Type B pancreatic cell (in vitro differentiated cells): ENCODE measurements at regions not wholly inside any gene's neighbourhood (a gene's known extent, or its start where the extent isn't known, plus 50 kb on each side); places are given as distances from the start of the nearest gene placed in this dataset.

ENCODE experiments used
- DNase-seq: peaks from one replicate; pipeline ENCODE4 v3.0.0; 2021; ENCODE audit warnings: mixed read lengths; ENCODE audit not compliant: unreplicated experiment; ENCODE audit errors: extremely low spot score
- H3K27ac Mint-ChIP-seq: 2 replicates; pipeline ENCODE4 v1.8.0; 2021; ENCODE audit warnings: mild to moderate bottlenecking, mixed read lengths
- H3K27me3 Mint-ChIP-seq: 2 replicates; pipeline ENCODE4 v1.8.0; 2021; ENCODE audit warnings: mixed read lengths
- H3K36me3 Mint-ChIP-seq: 2 replicates; pipeline ENCODE4 v1.8.0; 2021; ENCODE audit warnings: mixed read lengths
- H3K4me1 Mint-ChIP-seq: one replicate; pipeline ENCODE4 v1.8.0; 2021; ENCODE audit warnings: mixed read lengths; ENCODE audit not compliant: unreplicated experiment
- H3K4me3 Mint-ChIP-seq: 2 replicates; pipeline ENCODE4 v1.8.0; 2021; ENCODE audit warnings: mild to moderate bottlenecking, mixed read lengths
- H3K9me3 Mint-ChIP-seq: 2 replicates; pipeline ENCODE4 v1.8.0; 2021; ENCODE audit warnings: mixed read lengths
- TF ChIP-seq, protein P1 (sequence below): fragments of 200-600 bp; sonication (generic); conservative IDR thresholded peaks from 2 replicates; pipeline ENCODE4 v1.5.0; 2021; ENCODE audit warnings: antibody characterized with exemption, mild to moderate bottlenecking

DNA sequence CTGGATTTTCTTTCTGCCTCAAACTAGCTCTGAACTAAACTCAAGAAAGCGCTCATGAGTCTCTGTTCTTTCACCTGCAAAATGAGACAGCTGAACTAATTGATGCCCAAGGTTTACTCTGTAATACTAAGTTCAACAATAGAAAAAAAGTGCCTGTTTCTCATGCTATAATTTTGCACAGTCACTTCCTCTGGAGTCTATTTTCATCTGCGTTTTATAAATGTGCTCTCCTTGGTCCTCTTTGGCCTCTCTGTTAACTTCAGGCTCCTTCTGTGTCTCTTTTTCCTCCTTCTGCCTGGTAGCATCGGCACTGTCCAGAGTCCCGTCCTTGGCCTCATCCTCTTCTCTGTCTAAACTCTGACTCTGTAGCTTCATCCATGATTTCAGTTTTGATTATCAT, 311.9 kb upstream of the TLE4 start:
- Mint-ChIP-seq H3K4me1 (peaks cover 8% of the 10 kb centered on the region), H3K27me3 (peaks cover 54% of the 10 kb centered on the region), H3K9me3 (peaks cover 6% of the 10 kb centered on the region), H3K36me3 (no peaks in the 10 kb centered on the region), H3K27ac (no peak overlapping the region), H3K4me3 (no peak overlapping the region)
- DNase-seq = no peak
- TF ChIP-seq, protein P1, sequence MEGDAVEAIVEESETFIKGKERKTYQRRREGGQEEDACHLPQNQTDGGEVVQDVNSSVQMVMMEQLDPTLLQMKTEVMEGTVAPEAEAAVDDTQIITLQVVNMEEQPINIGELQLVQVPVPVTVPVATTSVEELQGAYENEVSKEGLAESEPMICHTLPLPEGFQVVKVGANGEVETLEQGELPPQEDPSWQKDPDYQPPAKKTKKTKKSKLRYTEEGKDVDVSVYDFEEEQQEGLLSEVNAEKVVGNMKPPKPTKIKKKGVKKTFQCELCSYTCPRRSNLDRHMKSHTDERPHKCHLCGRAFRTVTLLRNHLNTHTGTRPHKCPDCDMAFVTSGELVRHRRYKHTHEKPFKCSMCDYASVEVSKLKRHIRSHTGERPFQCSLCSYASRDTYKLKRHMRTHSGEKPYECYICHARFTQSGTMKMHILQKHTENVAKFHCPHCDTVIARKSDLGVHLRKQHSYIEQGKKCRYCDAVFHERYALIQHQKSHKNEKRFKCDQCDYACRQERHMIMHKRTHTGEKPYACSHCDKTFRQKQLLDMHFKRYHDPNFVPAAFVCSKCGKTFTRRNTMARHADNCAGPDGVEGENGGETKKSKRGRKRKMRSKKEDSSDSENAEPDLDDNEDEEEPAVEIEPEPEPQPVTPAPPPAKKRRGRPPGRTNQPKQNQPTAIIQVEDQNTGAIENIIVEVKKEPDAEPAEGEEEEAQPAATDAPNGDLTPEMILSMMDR = no peak

DNA sequence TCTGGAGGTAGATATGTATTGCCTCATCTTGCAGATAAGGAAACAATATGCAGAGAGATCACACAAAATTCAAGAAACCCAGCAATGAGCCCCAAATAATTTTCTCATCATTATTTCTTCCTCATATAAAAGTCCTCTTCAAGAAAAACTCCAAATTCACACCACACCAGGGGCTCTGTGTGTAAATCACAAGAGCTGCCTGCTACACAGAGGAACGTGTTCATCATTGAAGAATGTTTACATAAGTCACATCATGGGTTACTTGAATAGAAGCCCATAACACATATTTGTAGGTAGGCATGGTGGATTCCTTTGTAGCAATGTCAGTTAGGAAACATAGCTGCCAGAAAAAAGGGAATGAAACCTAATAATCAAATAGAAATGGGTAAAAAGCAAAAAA, 308.1 kb upstream of the TLE4 start:
- no peaks in the 10 kb centered on the region for H3K36me3 Mint-ChIP-seq
- H3K4me3 Mint-ChIP-seq = no peak overlapping the region
- peaks cover 6% of the 10 kb centered on the region for H3K9me3 Mint-ChIP-seq
- no peak for DNase-seq
- H3K27me3 Mint-ChIP-seq = peaks cover 75% of the 10 kb centered on the region
- TF ChIP-seq, protein P1 = no peak
- H3K4me1 Mint-ChIP-seq = peaks cover 8% of the 10 kb centered on the region
- no peak overlapping the region for H3K27ac Mint-ChIP-seq

DNA sequence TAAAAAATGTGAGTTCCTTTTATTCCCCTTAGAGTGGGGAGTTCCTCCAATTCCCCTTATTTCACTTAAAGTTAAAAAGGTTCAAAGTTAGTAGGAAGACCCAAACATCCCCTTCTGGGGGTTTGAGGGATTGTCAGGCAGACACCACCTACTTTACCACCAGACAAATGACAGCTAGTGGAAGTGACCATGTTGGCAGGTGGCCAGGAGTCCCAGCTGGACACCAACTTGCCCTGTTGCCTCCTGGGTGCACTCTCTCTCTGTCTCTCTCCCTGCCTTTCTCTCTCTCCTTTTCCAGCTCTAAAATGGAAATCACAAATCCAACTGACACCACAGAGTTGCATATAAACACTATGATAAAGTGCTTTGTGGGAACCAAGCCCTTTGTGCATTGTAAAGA, 307.7 kb upstream of the TLE4 start:
- TF ChIP-seq, protein P1 = no peak
- no peak overlapping the region for H3K27ac Mint-ChIP-seq
- no peak for DNase-seq

DNA sequence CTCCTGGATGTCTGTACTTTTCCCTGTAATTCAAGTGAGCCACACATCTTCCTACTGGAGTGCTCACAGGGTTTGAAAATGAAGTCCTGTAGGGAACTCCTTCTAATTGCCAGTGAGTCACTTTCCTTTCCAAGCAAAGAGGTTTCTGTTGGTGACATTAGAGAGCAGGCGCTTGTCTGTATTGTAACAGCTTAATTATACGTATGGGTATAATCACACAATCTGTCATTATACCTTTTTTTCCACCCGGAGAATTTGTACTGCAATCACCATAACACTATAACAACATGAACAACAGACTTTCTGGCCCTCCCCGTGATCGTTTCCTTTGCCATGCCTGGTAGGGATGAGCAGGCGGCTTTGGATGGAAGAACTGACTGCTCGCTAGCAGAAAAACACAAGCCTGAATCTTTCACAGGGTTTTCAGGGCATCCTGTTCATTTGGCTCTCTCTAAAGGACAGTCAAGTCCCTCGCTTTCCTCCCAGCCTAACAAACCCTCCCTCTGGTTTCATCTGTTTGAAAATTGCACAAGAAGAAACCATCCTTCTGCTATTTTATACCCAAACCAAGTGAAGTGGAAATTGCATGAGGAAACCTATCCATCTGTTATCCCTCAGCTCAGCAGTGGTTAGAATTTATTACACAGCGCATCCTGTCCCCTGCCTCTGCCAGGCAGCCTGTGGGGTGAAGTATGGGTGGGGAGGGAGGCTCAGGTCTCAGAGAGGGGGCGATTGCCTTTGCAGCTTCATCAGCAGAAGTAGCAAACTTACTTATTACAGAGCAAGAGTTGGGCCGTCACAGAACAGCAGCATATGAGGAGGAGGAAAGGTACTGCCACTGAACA, 307.0 kb upstream of the TLE4 start:
- Mint-ChIP-seq H3K27me3 (peaks cover 66% of the 10 kb centered on the region), H3K4me3 (no peak overlapping the region), H3K36me3 (no peaks in the 10 kb centered on the region), H3K9me3 (peaks cover 6% of the 10 kb centered on the region), H3K27ac (no peak overlapping the region), H3K4me1 (peaks cover 8% of the 10 kb centered on the region)
- TF ChIP-seq, protein P1 = no peak
- DNase-seq = no peak

More for the DNA sequence above, 307.7 kb upstream of the TLE4 start:
- Mint-ChIP-seq H3K4me1 (peaks cover 8% of the 10 kb centered on the region), H3K9me3 (peaks cover 6% of the 10 kb centered on the region), H3K27me3 (peaks cover 71% of the 10 kb centered on the region), H3K36me3 (no peaks in the 10 kb centered on the region), H3K4me3 (no peak overlapping the region)

DNA sequence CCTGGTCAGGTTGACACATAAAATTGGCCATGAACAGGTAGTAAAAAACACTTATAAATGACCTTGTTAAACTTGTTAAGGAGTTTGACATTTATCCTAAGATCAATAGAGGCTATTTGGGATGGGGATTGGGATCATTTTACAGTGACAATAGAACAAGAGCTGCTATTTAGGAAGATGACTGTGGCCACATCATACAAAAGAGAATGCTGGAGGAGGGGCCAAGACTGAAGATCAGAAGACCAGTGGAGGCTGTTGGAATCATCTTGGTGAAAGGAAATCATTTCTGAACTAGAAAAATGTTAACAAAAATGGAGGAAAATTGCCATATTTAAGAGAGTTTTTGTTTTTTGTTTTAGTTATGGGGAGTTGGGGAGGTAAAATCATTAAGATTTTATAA, 304.8 kb upstream of the TLE4 start:
- H3K9me3 Mint-ChIP-seq = peaks cover 6% of the 10 kb centered on the region
- no peak for DNase-seq
- peaks cover 8% of the 10 kb centered on the region for H3K4me1 Mint-ChIP-seq
- H3K27me3 Mint-ChIP-seq = peaks cover 50% of the 10 kb centered on the region
- no peak overlapping the region for H3K27ac Mint-ChIP-seq
- H3K36me3 Mint-ChIP-seq = no peaks in the 10 kb centered on the region
- TF ChIP-seq, protein P1 = no peak
- H3K4me3 Mint-ChIP-seq = no peak overlapping the region
